Posterior vena cava (tissue), 2 donors: ENCODE measurements at regions not wholly inside any gene's neighbourhood (a gene's known extent, or its start where the extent isn't known, plus 50 kb on each side); places are given as distances from the start of the nearest gene placed in this dataset.
"Not testable (repeated sequence)": the region's sequence is repeated elsewhere in the genome, so short reads cannot be mapped to it uniquely, and the experiment has no call there.

Source experiments
- DNase-seq: peaks from one replicate; pipeline ENCODE4 v3.0.0-alpha.2; 2020; ENCODE audit warnings: low spot score
- intact Hi-C, 2 donors: fragments of 100-400 bp; cut with DNase I; formaldehyde crosslinking; loops; one replicate each; pipeline versions ENCODE4 v1.14.1 to v1.14.2; 2022 to 2023
- donor health status: DM: yes; HTN: yes; CAD: no.
- donor health status: DM: yes; HTN: yes; CAD: no.

DNA sequence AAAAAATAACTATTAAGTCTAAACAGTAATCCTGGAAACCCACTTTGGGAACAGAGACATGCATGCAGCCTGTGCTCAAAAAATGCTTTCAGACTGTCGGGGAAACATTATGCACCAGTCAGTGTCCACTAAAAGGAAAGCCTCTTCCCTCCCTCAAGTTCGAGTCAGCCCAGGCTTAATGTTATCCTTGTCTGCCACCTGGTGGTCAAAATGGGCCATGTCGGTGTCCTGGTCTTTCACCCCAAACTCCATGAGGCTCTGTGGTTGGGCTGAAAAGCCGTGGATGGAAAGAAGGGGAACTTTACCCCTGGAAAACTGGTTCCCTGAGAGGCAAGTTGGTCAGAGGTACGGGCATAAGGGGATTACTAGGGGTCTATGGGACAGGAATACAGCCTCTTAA lies 88.4 kb upstream of the ZNF492 start:
- DNase-seq = peak; percentile 77
- intact Hi-C loops = no loop called here

GRCh38 chr19:22533761-22534160 lies 100.4 kb upstream of the ZNF492 start:
- intact Hi-C loops = no loop called here
- DNase-seq = no peak

DNA sequence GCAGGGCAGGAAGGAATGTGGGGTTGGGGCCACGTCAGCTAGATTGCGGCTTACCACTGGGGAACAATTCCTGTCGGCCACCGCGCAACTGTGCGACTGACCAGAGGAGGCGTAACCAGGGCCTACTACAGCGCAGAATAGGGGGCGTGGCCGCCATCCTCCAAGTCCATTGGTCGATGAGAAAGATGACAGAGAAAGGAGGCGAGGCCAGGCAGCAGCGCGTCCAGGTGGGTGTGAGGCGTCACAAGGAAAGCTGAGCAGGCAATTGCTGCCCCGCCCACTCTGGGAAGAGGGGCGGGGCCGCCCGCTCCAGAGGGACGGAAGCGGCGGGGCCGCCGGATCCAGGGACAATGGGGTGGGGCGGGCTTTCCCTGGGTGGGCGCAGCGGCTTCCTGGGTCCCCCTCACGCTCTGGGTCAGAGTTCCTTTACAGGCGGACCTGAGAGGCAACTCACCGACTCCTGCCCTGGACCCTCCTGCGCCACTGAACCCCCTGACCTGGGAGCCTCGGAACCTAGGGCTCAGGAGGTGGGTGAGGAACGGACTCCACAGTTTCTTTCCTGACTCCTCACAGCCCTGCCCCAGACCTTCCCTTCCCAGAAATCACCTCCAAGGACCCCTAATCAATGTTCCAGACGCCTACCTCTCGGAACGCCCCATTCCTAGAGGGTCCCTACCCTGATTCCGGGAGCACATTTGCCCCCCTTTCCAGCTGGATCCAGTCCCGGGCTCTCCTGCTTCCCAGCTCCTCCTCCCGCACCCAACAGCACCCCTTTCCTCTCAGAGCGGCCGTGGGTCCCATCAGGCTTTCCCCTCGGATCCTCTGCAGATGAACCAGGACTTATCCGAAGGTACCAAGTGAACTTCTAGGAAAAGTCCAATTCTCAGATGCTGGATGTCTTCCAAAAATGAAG lies 101.5 kb upstream of the ZNF492 start:
- peak; percentile 90 for DNase-seq
- intact Hi-C loops = no loop called here

DNA sequence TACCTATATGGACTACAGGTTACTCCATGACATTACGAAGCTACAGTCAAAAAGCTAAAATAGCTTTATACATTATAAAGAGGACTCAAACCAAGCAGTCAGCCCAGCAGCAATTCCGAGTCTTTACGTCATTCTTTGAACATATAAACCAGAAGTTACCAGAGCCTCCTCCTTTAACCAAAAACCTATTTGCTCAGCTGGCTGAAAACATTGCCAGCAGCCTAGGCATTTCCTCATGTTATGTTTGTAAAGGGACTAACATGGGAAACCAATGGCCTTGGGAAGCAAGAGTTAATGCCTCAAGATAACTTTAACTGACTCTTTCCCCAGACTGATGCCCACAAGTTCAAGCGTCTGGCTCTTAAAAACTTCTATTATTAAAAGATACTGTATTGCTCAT lies 104.1 kb upstream of the ZNF492 start:
- intact Hi-C loops = no loop called here
- DNase-seq = no peak

GRCh38 chr19:22528956-22529355 lies 105.2 kb upstream of the ZNF492 start:
- intact Hi-C loops = no loop called here
- no peak for DNase-seq

DNA sequence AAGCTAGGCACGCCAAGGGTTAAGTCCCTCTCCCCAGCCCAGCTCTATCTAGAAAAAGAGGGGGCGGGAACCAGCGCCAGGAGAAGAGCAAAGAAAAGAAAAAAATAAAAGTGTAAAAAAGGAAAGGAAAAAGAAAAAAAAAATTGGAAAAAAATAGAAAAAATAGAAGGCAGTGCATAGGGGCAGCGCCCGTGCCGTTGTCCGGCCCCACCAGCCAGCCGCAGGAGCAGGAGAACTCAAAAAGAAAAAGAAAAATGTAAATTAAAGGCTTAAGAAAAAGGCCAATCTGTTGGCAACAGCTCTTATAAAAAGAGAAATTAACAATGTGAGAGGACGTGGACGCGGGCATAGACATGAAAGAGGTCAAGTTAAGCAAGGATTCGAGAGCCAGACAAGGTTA lies 105.4 kb upstream of the ZNF98 start:
- no peak for DNase-seq
- intact Hi-C loops = no loop called here

- DNase-seq = peak; percentile 35
- intact Hi-C loops = no loop called here
Observed at GRCh38 chr19:22526661-22527272, 104.6 kb upstream of the ZNF98 start.

- intact Hi-C loops = no loop called here
- DNase-seq = no peak
Observed at GRCh38 chr19:22523940-22524339, 101.8 kb upstream of the ZNF98 start.

DNA sequence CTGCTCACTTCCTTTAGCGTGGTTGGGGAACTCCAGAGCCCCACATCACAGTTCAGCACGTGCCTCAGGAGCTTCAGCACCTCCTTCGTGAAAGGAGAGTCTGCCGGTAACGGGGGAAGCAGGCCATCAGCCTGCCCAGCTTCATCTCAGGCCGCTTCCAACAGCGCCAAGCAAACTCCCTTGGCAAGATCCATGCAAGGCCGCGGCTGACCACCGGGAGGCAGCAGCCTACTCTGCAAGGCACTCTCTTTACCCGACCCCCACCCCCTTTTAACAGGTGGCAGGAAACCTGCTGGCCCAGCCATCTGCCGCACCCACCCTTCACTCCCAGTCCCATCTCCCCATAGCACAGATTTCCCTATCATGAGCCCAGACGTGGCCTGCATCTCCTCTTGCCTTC lies 97.4 kb upstream of the ZNF98 start:
- intact Hi-C loops, DNase-seq: not testable (repeated sequence)

- no peak for DNase-seq
- intact Hi-C loops = no loop called here
Observed at GRCh38 chr19:22519152-22519551, 97.0 kb upstream of the ZNF98 start.

DNA sequence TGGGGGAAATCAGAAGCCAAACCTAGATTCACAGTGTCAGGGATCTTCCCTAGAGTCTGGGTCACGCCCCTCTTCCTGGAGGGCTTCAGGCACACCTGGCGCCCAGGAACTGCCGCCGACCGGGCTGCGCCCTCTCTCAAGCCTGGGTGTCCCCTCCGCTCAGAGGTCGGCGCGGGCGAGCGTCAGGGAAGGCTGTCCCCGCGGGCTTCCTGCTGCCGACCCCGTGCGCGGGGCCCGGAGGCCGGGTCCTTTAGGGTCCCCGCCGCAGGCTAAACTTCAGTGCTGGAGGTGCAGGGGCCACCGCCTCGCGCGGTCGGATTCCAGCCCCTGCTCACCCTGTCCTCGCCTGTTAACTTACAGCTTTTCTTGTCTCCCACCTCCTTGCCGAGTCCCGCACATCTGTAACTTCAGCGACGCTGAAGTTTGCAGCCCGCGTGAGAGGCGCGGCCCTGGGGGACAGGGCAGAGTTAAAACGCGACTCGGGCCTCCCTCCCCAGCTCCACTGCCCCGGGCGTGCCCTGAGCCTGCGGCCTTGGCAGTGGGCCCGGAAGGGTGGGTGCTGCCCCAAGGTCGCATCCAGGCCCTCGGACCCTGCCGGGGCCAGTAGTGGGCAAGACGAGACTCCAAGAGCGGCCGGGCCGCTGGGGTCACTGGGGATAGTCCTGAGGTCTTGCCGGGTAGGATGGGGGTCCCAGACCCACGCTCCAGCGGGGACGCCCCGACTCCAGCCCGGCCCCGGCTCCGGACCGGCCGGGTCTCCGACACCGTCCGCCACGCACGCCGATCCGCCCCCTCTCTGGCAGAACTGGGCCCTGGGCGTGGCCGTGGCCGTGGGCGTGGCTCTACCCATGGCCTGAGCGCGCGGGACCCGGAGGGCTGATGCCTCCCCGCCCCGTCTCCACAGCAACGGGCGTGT lies 95.6 kb upstream of the ZNF98 start:
- intact Hi-C loops = no loop called here
- no peak for DNase-seq

DNA sequence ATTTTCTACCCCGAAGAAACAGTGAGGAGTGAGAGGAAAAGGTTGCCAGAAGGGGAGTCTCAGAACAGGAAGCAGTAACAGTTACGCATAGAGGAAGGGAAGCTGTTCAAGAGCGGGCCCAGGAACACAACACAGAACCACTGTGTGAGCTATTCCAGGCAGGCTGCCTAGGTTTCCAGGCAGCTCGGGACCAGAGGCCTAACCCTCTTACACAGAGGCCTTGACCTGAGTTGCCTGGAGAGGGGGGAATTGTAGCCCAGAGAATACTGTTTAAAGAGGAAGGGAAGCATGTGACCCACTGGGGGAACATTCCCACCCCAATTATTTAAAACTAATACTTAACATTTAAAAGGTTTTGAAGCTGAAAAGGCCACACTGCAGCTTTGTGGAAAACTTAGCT lies 93.3 kb upstream of the ZNF98 start:
- intact Hi-C loops = no loop called here
- no peak for DNase-seq

DNA sequence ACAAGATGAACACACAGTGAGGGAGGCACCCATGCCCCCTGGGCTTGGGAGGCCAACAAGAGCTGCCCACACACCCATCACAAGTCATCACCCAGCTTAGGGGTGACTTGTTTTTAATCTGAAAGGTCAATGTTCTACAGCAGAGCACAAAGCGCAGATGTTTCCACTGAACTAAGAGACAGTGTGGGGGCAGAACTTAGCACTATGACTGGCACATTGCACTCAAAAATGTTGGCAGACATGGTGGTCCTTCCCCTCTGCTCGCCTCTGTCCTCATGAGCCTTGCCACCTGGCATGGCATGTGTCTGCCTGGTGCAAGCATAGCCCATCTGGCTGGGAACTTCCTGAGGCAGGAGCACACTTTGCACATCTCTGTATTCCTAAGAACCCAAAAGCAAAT lies 81.4 kb upstream of the ZNF98 start:
- intact Hi-C loops = no loop called here
- DNase-seq = no peak

GRCh38 chr19:22502766-22503165 lies 80.6 kb upstream of the ZNF98 start:
- intact Hi-C loops = no loop called here
- no peak for DNase-seq

- DNase-seq, intact Hi-C loops: not testable (repeated sequence)
Observed at GRCh38 chr19:22498831-22499430, 76.8 kb upstream of the ZNF98 start.

- DNase-seq = peak; percentile 59
- intact Hi-C loops = no loop called here
Observed at GRCh38 chr19:22491746-22492145, 69.6 kb upstream of the ZNF98 start.

- DNase-seq, intact Hi-C loops: not testable (repeated sequence)
Observed at GRCh38 chr19:22483514-22483913, 61.4 kb upstream of the ZNF98 start.

DNA sequence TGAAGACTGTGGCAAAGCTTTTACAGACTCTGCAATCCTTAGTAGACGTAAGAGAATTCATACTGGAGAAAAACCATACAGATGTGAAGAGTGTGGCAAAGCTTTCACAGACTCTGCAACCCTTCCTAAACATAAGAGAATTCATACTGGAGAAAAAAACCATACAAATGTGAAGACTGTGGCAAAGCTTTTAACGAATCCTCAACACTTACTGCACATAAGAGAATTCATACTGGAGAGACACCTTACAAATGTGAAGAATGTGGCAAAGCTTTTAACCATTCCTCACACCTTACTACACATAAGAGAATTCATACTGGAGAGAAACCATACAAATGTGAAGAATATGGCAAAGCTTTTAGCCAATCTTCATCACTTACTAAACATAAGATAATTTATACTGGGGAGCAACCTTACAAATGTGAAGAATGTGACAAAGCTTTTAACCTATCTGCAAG lies 50.1 kb upstream of the ZNF98 start:
- no peak for DNase-seq
- intact Hi-C loops = no loop called here
